ENCODE measurements at regions not wholly inside any gene's neighbourhood (a gene's known extent, or its start where the extent isn't known, plus 50 kb on each side); places are given as distances from the start of the nearest gene placed in this dataset.

DNA sequence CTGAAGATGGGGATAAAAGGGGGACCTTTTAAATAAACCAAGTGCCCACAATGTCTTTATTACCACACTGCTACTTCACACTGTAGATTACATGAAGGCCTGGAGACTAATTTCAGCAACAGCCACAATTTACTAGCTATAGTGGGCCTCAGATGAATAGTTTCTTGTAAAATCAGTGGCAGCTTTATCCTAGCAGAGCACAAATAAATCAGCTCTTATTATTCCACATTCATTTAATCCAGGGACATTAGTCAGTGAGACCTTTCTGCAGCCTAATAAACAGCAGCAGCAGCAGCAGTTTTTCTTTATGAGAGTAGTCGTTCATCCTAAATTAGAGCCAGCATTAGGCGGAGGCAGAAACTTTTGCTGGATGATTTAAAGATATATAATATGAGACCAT is 542.3 kb downstream of the PSAT1 start:
- in situ Hi-C loops (cut with HindIII; ENCODE audit: low sequenced_read_pairs), result no loop called here
- no peak for DNase-seq (ENCODE audit: low read depth)
- no peak overlapping the region for H3K4me3 ChIP-seq (ENCODE audit: low read depth, low read length)
- TF ChIP-seq, protein P1, sequence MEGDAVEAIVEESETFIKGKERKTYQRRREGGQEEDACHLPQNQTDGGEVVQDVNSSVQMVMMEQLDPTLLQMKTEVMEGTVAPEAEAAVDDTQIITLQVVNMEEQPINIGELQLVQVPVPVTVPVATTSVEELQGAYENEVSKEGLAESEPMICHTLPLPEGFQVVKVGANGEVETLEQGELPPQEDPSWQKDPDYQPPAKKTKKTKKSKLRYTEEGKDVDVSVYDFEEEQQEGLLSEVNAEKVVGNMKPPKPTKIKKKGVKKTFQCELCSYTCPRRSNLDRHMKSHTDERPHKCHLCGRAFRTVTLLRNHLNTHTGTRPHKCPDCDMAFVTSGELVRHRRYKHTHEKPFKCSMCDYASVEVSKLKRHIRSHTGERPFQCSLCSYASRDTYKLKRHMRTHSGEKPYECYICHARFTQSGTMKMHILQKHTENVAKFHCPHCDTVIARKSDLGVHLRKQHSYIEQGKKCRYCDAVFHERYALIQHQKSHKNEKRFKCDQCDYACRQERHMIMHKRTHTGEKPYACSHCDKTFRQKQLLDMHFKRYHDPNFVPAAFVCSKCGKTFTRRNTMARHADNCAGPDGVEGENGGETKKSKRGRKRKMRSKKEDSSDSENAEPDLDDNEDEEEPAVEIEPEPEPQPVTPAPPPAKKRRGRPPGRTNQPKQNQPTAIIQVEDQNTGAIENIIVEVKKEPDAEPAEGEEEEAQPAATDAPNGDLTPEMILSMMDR (IDR thresholded peaks at IDR 0.05; ENCODE audit: low read depth, low read length, missing control alignments), result no peak

DNA sequence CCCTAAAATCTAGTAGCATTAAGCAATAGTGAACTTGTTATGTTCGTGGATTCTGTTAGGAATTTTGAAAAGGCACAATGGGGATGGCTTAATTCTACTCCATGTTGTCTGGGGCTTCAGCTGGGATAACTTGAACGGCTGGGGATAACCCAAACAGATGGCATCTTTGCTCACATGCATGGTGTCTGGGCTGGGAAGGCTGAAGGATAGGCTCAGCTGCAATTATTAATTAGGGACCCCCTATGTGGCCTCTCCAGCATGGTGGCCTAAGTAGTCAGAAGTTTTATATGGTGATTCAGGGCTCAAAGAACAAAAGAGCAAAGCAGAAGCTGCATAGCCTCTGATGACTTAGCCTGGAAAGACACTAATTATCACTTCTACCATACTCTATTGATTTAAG is 551.1 kb downstream of the PSAT1 start:
- in situ Hi-C loops (cut with HindIII; ENCODE audit: low sequenced_read_pairs), result no loop called here
- no peak overlapping the region for H3K4me3 ChIP-seq (ENCODE audit: low read depth, low read length)
- no peak for DNase-seq (ENCODE audit: low read depth)
- TF ChIP-seq, protein P1 (IDR thresholded peaks at IDR 0.05; ENCODE audit: low read depth, low read length, missing control alignments), result no peak

DNA sequence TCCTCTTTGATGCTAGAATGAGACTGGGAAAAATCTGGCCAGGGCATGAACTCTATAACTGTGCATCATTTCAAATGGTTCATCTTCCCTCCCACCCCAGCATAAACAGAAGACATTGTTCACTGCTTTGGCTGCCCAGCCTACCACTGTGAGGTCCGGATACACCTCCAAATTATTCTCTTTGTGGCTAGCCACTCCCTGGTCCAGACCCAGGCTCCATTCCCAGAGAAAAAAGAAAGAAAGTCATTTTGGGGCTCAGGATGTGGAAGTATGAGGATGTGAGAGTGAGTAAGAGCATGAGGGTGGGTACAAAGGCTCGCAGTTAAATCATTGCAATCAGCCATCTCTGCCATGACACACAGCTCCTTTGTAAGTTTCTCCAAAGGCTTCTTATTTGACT is 559.2 kb downstream of the PSAT1 start:
- in situ Hi-C loops (cut with HindIII; ENCODE audit: low sequenced_read_pairs), result no loop called here
- no peak overlapping the region for H3K4me3 ChIP-seq (ENCODE audit: low read depth, low read length)
- DNase-seq (ENCODE audit: low read depth), result no peak
- TF ChIP-seq, protein P1 (IDR thresholded peaks at IDR 0.05; ENCODE audit: low read depth, low read length, missing control alignments), result no peak

DNA sequence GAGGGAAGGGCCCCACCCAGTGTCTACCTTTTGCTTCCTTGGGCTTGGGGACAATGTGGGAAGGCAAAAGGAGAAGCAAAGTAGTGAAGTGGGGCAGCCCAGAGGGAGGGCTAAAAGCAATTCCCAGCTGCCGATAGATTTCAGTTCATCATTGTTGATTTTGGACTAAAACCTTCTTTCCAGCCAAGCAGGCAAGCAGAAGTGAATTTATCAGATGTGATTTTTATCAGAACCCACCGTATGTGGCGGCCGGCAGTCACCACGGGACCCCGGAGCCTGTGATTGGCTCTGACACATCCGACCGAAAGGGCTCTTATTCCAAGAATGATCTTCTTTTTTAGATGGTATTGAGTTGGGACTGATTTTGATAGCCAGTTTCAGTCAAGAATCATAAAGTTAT is 559.9 kb downstream of the PSAT1 start:
- in situ Hi-C loops (cut with HindIII; ENCODE audit: low sequenced_read_pairs), result no loop called here

DNA sequence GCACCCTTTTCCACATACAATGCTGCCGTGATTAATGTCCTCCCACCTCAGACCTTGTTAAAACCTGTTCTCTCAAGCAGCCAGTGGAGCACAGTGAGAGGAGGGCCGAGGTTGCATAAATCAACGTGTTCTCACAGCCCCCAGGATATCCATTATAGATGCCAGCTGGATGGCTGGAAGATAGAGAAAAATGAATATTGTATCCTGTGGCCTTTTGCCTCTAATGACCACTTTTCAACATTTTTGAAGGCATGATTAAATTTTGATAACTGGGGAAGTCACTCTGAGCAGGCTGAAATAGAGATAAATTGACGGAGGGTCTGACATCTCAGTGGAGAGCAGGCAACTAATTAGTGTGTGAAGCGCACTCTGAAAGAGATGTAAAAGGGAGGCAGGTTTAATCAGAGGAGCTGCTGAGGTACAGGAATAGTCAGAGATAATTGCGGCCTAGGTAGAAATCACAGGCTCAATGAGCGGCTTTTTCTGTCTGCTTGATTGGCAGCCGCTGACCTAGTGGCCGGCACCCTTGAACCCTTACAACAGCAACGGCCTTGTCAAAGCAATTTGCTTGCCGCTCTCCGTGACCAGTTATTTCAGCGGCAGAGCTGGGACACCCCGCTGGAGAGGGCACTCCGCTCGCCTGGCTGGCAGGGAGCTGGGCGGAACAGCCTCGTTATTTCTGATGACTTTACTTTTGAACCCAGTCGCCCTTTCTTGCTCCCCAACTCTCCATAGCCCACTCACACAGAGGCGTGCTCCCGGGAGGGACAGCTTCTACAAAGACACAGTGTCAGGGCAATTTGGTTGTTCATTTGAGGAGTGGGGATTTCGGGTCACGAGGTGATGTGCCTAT is 560.7 kb downstream of the PSAT1 start:
- in situ Hi-C loops (cut with HindIII; ENCODE audit: low sequenced_read_pairs), result no loop called here
- H3K4me3 ChIP-seq (ENCODE audit: low read depth, low read length), result no peak overlapping the region
- TF ChIP-seq, protein P1 (IDR thresholded peaks at IDR 0.05; ENCODE audit: low read depth, low read length, missing control alignments), result no peak
- DNase-seq (ENCODE audit: low read depth), result no peak

More for the DNA sequence above, 559.9 kb downstream of the PSAT1 start:
- no peak for DNase-seq (ENCODE audit: low read depth)
- TF ChIP-seq, protein P1 (IDR thresholded peaks at IDR 0.05; ENCODE audit: low read depth, low read length, missing control alignments), result no peak
- H3K4me3 ChIP-seq (ENCODE audit: low read depth, low read length), result no peak overlapping the region

DNA sequence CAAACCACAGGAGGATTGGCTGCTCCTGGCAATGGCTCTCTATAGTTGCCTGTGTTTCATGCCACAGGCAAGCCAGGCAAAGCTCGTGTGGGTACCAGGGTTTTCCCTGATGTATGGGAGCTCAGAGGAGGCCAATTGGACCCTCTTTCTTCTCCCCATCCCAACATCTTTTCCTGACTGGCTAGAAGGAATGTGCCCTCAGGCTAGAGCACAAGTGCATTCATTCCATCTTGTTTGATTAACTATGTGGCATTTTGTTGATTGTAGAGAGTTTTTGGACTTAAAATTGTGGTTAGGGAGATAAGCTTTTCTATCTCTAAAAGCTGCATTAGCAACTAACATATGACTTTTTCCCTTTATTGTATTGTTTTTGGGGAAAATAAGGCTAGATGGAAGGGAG is 561.3 kb downstream of the PSAT1 start:
- TF ChIP-seq, protein P1 (IDR thresholded peaks at IDR 0.05; ENCODE audit: low read depth, low read length, missing control alignments), result no peak

More for the DNA sequence above, 561.3 kb downstream of the PSAT1 start:
- no peak for DNase-seq (ENCODE audit: low read depth)
- in situ Hi-C loops (cut with HindIII; ENCODE audit: low sequenced_read_pairs), result no loop called here
- H3K4me3 ChIP-seq (ENCODE audit: low read depth, low read length), result no peak overlapping the region
